ENCODE measurements at regions not wholly inside any gene's neighbourhood (a gene's known extent, or its start where the extent isn't known, plus 50 kb on each side); places are given as distances from the start of the nearest gene placed in this dataset.

- TF ChIP-seq CTCF (IDR thresholded peaks at IDR 0.05 in 2 of 3, conservative IDR thresholded peaks at IDR 0.05 in 1 of 3; ENCODE audit: borderline replicate concordance in 1 of 3, insufficient read depth in 1 of 3, low read depth in 2 of 3, low read length in 2 of 3) (no peak), ZNF274 (IDR thresholded peaks at IDR 0.05; ENCODE audit: low read depth, low read length) (no peak), EZH2phosphoT487 (IDR thresholded peaks at IDR 0.05; ENCODE audit: borderline replicate concordance) (no peak), YY1 (IDR thresholded peaks at IDR 0.05; ENCODE audit: extremely low read depth, insufficient replicate concordance, low read depth, low read length) (no peak), EZH2 (IDR thresholded peaks at IDR 0.05) (no peak), ZBTB33 (IDR thresholded peaks at IDR 0.05; ENCODE audit: extremely low read depth, insufficient replicate concordance, low read length) (no peak), REST (IDR thresholded peaks at IDR 0.05; ENCODE audit: low read depth) (no peak), SIN3A (IDR thresholded peaks at IDR 0.05; ENCODE audit: low read depth) (no peak), POLR2A (IDR thresholded peaks at IDR 0.05; ENCODE audit: borderline replicate concordance, extremely low read depth, insufficient read depth, insufficient read length) (no peak), SP1 (IDR thresholded peaks at IDR 0.05; ENCODE audit: low read depth) (no peak), POLR2AphosphoS5 (IDR thresholded peaks at IDR 0.05; ENCODE audit: low read depth, low read length) (no peak), MAX (IDR thresholded peaks at IDR 0.05) (no peak), SRF (IDR thresholded peaks at IDR 0.05; ENCODE audit: low read depth) (no peak), RAD21 (IDR thresholded peaks at IDR 0.05; ENCODE audit: low read depth) (no peak)
Measured at GRCh38 chr2:21757805-21758430, 634.1 kb downstream of the TDRD15 start.
